LNCaP clone FGC (cell line): ENCODE measurements at regions not wholly inside any gene's neighbourhood (a gene's known extent, or its start where the extent isn't known, plus 50 kb on each side); places are given as distances from the start of the nearest gene placed in this dataset.
A peak's percentile ranks its signal among the peaks of the same experiment; 100 is the strongest.
"Not testable (repeated sequence)": the region's sequence is repeated elsewhere in the genome, so short reads cannot be mapped to it uniquely, and the experiment has no call there.

Experiments used
- DNase-seq: peaks from one replicate; pipeline ENCODE4 v3.0.0-alpha.2; 2011; ENCODE audit warnings: low read depth
- H3K4me3 ChIP-seq: 2 replicates; pipeline ENCODE4 v1.5.1; 2011; ENCODE audit warnings: mild to moderate bottlenecking, low read depth, low read length, control low read depth
- TF ChIP-seq, protein P1 (sequence below): IDR thresholded peaks from 2 replicates; pipeline ENCODE4 v1.5.1; 2012; ENCODE audit warnings: mild to moderate bottlenecking; ENCODE audit not compliant: control insufficient read depth, insufficient read depth; ENCODE audit errors: extremely low read depth

DNA sequence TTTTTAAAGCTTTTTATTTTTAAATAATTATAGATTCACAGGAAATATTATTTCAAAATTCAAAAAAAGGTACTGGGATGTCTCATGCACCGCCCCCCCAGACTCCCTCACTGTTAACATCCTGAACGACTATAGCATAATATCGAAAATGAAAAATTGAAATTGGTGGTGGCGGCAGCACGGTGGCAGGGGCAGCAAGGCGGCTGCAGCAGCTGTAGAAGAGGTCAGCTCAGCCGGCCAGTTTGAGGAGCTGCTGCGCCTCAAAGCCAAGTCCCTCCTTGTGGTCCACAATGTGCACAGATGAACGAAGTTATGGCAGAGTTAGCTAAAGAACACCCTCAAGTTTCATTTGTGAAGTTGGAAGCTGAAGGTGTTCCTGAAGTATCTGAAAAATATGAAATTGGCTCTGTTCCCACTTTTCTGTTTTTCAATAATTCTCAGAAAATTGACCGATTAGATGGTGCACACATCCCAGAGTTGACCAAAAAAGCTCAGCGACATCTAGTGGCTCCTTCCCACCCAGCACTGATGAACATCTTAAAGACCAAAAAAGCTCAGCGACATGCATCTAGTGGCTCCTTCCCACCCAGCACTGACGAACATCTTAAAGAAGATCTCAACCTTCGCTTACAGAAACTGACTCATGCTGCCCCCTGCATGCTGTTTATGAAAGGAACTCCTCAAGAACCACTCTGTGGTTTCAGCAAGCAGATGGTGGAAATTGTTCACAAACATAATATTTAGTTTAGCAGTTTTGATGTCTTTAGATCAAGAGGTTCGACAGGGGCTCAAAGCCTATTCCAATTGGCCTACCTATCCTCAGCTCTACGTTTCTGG, 100.8 kb downstream of the FAM217A start:
- no peak overlapping the region for H3K4me3 ChIP-seq
- TF ChIP-seq, protein P1, sequence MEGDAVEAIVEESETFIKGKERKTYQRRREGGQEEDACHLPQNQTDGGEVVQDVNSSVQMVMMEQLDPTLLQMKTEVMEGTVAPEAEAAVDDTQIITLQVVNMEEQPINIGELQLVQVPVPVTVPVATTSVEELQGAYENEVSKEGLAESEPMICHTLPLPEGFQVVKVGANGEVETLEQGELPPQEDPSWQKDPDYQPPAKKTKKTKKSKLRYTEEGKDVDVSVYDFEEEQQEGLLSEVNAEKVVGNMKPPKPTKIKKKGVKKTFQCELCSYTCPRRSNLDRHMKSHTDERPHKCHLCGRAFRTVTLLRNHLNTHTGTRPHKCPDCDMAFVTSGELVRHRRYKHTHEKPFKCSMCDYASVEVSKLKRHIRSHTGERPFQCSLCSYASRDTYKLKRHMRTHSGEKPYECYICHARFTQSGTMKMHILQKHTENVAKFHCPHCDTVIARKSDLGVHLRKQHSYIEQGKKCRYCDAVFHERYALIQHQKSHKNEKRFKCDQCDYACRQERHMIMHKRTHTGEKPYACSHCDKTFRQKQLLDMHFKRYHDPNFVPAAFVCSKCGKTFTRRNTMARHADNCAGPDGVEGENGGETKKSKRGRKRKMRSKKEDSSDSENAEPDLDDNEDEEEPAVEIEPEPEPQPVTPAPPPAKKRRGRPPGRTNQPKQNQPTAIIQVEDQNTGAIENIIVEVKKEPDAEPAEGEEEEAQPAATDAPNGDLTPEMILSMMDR, result peak; percentile 61
- DNase-seq, result peak; percentile 27

DNA sequence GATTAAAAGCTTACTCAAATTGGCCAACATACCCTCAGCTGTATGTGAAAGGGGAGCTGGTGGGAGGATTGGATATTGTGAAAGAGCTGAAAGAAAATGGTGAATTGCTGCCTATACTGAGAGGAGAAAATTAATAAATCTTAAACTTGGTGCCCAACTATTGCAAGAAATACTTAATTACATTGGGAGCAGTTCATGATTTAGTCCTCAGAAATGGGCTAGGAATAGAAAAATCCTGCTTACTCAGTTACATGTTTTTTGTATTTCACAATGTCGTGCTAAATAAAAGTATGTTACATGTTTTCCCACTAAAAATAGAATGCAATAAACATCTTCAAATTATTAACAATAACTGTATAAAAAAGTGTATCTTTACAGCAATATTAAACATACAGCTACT, 100.0 kb downstream of the FAM217A start:
- not testable (repeated sequence) for DNase-seq, H3K4me3 ChIP-seq

DNA sequence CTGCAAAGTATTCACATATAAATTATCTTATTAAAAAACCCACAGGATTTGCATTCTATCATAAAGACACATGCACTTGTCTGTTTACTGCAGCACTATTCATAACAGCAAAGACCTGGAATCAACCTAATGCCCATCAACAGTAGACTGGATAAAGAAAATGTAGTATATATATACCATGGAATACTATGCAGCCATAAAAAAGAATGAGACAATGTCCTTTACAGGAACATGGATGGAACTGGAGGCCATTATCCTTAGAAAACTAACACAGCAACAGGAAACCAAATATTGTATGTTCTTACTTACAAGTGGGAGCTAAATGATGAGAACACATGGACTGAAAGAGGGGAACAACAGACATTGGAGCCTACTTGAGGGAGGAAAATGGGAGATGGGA, 97.0 kb downstream of the FAM217A start:
- TF ChIP-seq, protein P1, result no peak
- DNase-seq, result no peak
- H3K4me3 ChIP-seq, result no peak overlapping the region

DNA sequence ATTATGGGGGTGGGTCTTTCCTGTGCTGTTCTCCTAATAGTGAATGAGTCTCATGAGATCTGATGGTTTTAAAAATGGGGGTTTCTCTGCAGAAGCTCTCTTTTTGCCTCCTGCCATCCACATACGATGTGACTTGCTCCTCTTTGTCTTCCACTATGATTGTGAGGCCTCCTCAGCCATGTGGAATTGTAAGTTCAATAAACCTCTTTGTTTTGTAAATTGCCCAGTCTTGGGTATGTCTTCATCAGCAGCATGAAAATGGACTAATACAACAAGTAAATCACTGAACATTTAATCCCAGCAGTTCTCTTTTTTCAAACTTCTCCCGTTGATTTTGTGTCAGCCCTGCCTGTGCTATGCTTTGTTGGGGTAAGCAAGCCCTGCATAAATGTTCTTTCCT, 95.2 kb downstream of the FAM217A start:
- TF ChIP-seq, protein P1, result no peak
- DNase-seq, result no peak
- H3K4me3 ChIP-seq, result no peak overlapping the region

DNA sequence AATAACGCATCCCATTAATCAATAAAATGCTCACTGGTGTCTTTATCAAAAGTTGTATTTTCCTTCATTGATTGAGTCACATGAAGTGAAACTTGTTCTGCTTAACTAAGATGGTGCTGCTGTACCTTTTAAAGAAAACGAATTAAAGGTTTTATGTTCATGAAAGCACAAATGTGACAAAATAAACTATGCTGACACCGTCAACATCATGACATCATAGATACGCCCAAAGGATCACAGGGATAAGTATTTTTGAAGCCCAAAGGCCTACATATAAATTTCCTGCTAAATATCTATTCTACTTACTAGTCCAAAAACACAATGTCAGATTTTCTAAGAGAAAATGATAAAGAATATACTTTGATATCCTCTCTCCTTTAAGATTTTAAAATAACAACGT, 94.4 kb downstream of the FAM217A start:
- TF ChIP-seq, protein P1, result no peak
- no peak for DNase-seq
- H3K4me3 ChIP-seq, result no peak overlapping the region

DNA sequence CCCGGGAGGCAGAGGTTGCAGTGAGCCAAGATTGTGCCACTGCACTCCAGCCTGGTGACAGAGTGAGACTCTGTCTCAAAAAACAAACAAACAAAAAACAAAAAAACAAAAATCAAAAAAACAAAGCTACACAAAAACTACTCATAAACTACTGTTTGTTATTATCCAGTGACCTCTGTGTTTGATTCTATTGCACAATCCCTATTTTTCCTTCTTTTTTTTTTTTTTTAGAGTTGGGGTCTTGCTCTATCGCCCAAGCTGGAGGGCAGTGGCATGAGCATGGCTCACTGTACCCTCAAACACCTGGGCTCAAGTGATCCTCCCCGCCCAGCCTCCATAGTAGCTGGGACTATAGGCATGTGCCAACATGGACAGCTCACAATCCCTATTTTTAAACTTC, 92.7 kb downstream of the FAM217A start:
- no peak for DNase-seq
- TF ChIP-seq, protein P1, result no peak
- no peak overlapping the region for H3K4me3 ChIP-seq

DNA sequence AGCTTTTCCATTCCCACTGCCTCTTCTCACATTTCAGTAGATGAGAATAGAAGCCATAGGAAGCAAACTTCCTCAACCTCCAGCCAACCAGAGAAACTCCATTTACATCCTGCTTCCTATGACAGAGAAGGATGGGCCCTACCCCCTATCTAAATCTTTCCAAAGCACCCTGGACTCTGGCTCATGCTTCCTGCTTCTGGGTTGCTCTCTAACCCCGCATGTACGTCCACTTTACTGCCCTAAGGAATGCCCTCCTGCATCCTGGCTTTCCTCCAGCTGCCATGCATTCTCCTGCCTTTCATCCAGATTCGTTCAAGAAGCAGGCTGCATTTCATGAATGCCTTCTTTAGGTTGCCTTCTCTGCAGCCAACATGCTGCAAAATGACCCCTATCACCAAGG, 91.9 kb downstream of the FAM217A start:
- no peak overlapping the region for H3K4me3 ChIP-seq
- no peak for DNase-seq
- TF ChIP-seq, protein P1, result no peak
